K562 (cell line): ENCODE measurements at regions not wholly inside any gene's neighbourhood (a gene's known extent, or its start where the extent isn't known, plus 50 kb on each side); places are given as distances from the start of the nearest gene placed in this dataset.

Experiments
- ATAC-seq: fragments of 200-7000 bp; cut with Tn5 transposase; 3 replicates; pipeline ENCODE4 v1.9.1; 2020; ENCODE audit warnings: moderate library complexity
- BruUV-seq: library from RNA; stranded (reverse); fragments of 400-500 nt; replicated peaks from 2 replicates; lab custom pipeline; 2021; lab: Mats Ljungman, UMichigan
- CTCF ChIA-PET: fragments of 300-600 bp; formaldehyde crosslinking; extraction: SDS; loops from one replicate; lab custom pipeline; 2021; ENCODE audit warnings: low intra/inter-chr PET ratio; lab: Yijun Ruan, JAX
- POLR2A ChIA-PET: fragments of 300-600, 350-650 bp; sonication (Branson Sonifier 250); formaldehyde crosslinking; extraction: SDS; loops from one replicate; lab custom pipeline; 2021; ENCODE audit warnings: antibody characterized with exemption, inconsistent platforms; lab: Yijun Ruan, JAX
- DNase-seq, 4 experiments: peaks; one replicate each; pipeline versions ENCODE4 v3.0.0 to v3.0.0-alpha.2; 2011 to 2018; ENCODE audit warnings: low spot score in 3 of 4, mixed read lengths in 3 of 4; ENCODE audit errors: extremely low read depth in 1 of 4
- FAIRE-seq: peaks from 2 replicates; lab custom pipeline; 2011; peaks lifted over from hg19 to GRCh38; lab: Jason Lieb, UNC
- H2AFZ ChIP-seq: 2 replicates; pipeline ENCODE4 v1.6.0; 2011; ENCODE audit warnings: low read depth, low read length, control low read depth, inconsistent platforms
- H3K27ac ChIP-seq: fragments of 200-600 bp; 3 replicates; pipeline ENCODE4 v1.8.0; 2011; ENCODE audit warnings: low read depth, mild to moderate bottlenecking, control low read depth, inconsistent platforms, low read length, moderate library complexity, mixed read lengths; ENCODE audit errors: extremely low read depth
- H3K27me3 ChIP-seq, 2 experiments: fragments of 300-600 bp in 1 of 2; 2 replicates in 1 of 2; 3 replicates in 1 of 2; pipeline versions ENCODE4 v1.6.0 to v1.8.0; 2011; ENCODE audit warnings: inconsistent platforms in 2 of 2, low read length in 2 of 2, mild to moderate bottlenecking in 1 of 2, mixed read lengths in 1 of 2, moderate library complexity in 1 of 2; ENCODE audit not compliant: control insufficient read depth in 2 of 2, insufficient read depth in 2 of 2
- H3K36me3 ChIP-seq: fragments of 300-600 bp; 3 replicates; pipeline ENCODE4 v1.8.0; 2011; ENCODE audit warnings: mild to moderate bottlenecking, low read length, inconsistent platforms; ENCODE audit not compliant: control insufficient read depth, insufficient read depth
- H3K4me1 ChIP-seq, 2 experiments: fragments of 200-600 bp in 1 of 2; replicated peaks in 1 of 2; 2 replicates in 1 of 2; 3 replicates in 1 of 2; pipeline versions ENCODE4 v1.5.1 to v1.8.0; 2011; ENCODE audit warnings: inconsistent platforms in 2 of 2, low read length in 2 of 2, mild to moderate bottlenecking in 1 of 2, mixed read lengths in 1 of 2, moderate library complexity in 1 of 2; ENCODE audit not compliant: control insufficient read depth in 2 of 2, insufficient read depth in 2 of 2
- H3K4me2 ChIP-seq: 2 replicates; pipeline ENCODE4 v1.6.1; 2011; ENCODE audit warnings: low read length, control low read depth, inconsistent platforms, mixed read lengths; ENCODE audit not compliant: insufficient read depth
- H3K4me3 ChIP-seq: fragments of 200-600 bp; sonication (generic), shearing (Covaris generic); 2 replicates; pipeline ENCODE4 v1.5.1; 2016; ENCODE audit warnings: control low read depth, inconsistent platforms
- H3K79me2 ChIP-seq: fragments of 200-600 bp; 3 replicates; pipeline ENCODE4 v1.8.0; 2011; ENCODE audit warnings: low read length, inconsistent platforms; ENCODE audit not compliant: control insufficient read depth, insufficient read depth
- H3K9ac ChIP-seq, 2 experiments: 2 replicates each; pipeline versions ENCODE4 v1.6.0 to v1.6.1; 2011; ENCODE audit warnings: low read depth in 2 of 2, low read length in 2 of 2, control low read depth in 1 of 2, inconsistent platforms in 1 of 2, mild to moderate bottlenecking in 1 of 2, mixed read lengths in 1 of 2; ENCODE audit not compliant: insufficient read depth in 1 of 2
- H3K9me1 ChIP-seq: one replicate; pipeline ENCODE4 v1.6.0; 2011; ENCODE audit warnings: inconsistent platforms, mild to moderate bottlenecking, low read length, moderate library complexity; ENCODE audit not compliant: control insufficient read depth, insufficient read depth
- H3K9me3 ChIP-seq: replicated peaks from 2 replicates; pipeline ENCODE4 v1.5.1; 2011; ENCODE audit warnings: low read depth, low read length, inconsistent platforms; ENCODE audit not compliant: control insufficient read depth, insufficient read depth
- H4K20me1 ChIP-seq: replicated peaks from 2 replicates; pipeline ENCODE4 v1.6.1; 2011; ENCODE audit warnings: low read length, inconsistent platforms, mixed read lengths; ENCODE audit not compliant: control insufficient read depth, insufficient read depth
- ELK1 ChIP-seq: sonication (generic); formaldehyde crosslinking; IDR thresholded peaks from 2 replicates; pipeline ENCODE4 v1.8.1; 2022; ENCODE audit warnings: missing genetic modification reagents
- FOXA3 ChIP-seq, 2 experiments: fragments of 450-650 bp in 1 of 2; sonication (generic) in 1 of 2; formaldehyde crosslinking; IDR thresholded peaks in 1 of 2; conservative IDR thresholded peaks in 1 of 2; 2 replicates each; pipeline versions ENCODE4 v1.4.0 to v1.8.0; 2020 to 2022; ENCODE audit warnings: mild to moderate bottlenecking in 2 of 2, missing genetic modification reagents in 1 of 2
- NCOA2 ChIP-seq, 2 experiments: fragments of 450-650 bp; IDR thresholded peaks; 2 replicates each; pipeline ENCODE4 v1.6.1; 2018; ENCODE audit warnings: mild to moderate bottlenecking in 2 of 2, moderate library complexity in 1 of 2; ENCODE audit not compliant: partially characterized antibody in 2 of 2
- RFX7 ChIP-seq: fragments of 250-450 bp; sonication (Bioruptor Pico); IDR thresholded peaks from 2 replicates; pipeline ENCODE4 v1.5.1; 2021; ENCODE audit warnings: mild to moderate bottlenecking
- SAFB ChIP-seq: fragments of 200-400 bp; formaldehyde crosslinking; IDR thresholded peaks from 2 replicates; pipeline ENCODE4 v1.6.1; 2017; ENCODE audit warnings: low read depth, low read length, borderline replicate concordance
- SFPQ ChIP-seq: fragments of 200-400 bp; formaldehyde crosslinking; IDR thresholded peaks from 2 replicates; pipeline ENCODE4 v1.6.1; 2017; ENCODE audit warnings: mild to moderate bottlenecking, low read depth, low read length, moderate library complexity
- SLC30A9 ChIP-seq: fragments of 250-450 bp; sonication (Bioruptor Pico); IDR thresholded peaks from 2 replicates; pipeline ENCODE4 v1.8.0; 2022; ENCODE audit warnings: mild to moderate bottlenecking, moderate library complexity
- TRIM28 ChIP-seq: fragments of 450-650 bp; IDR thresholded peaks from 2 replicates; pipeline ENCODE4 v1.6.1; 2017
- ZC3H11A ChIP-seq: IDR thresholded peaks from 2 replicates; pipeline ENCODE4 v1.6.1; 2012; ENCODE audit warnings: low read depth, low read length, improper control_type of control experiment
- ZFPM2 ChIP-seq: fragments of 250-450 bp; sonication (Bioruptor Pico); IDR thresholded peaks from 2 replicates; pipeline ENCODE4 v1.5.1; 2022; ENCODE audit warnings: mild to moderate bottlenecking
- ZNF253 ChIP-seq: fragments of 250-450 bp; sonication (Bioruptor Pico); conservative IDR thresholded peaks from 2 replicates; pipeline ENCODE4 v1.6.1; 2021; ENCODE audit warnings: mild to moderate bottlenecking
- ZNF518B ChIP-seq: fragments of 250-450 bp; sonication (Bioruptor Pico); IDR thresholded peaks from 2 replicates; pipeline ENCODE4 v1.5.0; 2021; ENCODE audit warnings: mild to moderate bottlenecking, moderate library complexity
- ZNF584 ChIP-seq: fragments of 200-800 bp; sonication (Bioruptor generic); IDR thresholded peaks from 2 replicates; pipeline ENCODE4 v1.6.1; 2016; ENCODE audit warnings: low read depth, mild to moderate bottlenecking, missing genetic modification characterization, missing compliant biosample characterization
- ZNF830 ChIP-seq: fragments of 250-450 bp; sonication (Bioruptor Pico); IDR thresholded peaks from 2 replicates; pipeline ENCODE4 v1.5.0; 2021; ENCODE audit warnings: mild to moderate bottlenecking
- WGBS: fragments of 100-300 bp; shearing (Covaris generic); methylation state at CpG from one replicate; pipeline ENCODE4 v1.1.6; 2016; ENCODE audit warnings: low coverage, mixed read lengths; ENCODE audit not compliant: insufficient coverage; ENCODE audit errors: missing lambda C conversion rate; 5-methylcytosine and 5-hydroxymethylcytosine counted together
- in situ Hi-C: fragments of 300-500 bp; cut with MboI; formaldehyde crosslinking; loops from 4 replicates; pipeline ENCODE4 v1.15.0; 2018; ENCODE audit warnings: inconsistent platforms, mixed read lengths
- intact Hi-C: fragments of 100-400 bp; cut with micrococcal nuclease; formaldehyde crosslinking; loops from 2 replicates; pipeline ENCODE4 v1.14.2; 2022
- TF ChIP-seq, protein P1 (sequence below): sonication (generic); formaldehyde crosslinking; IDR thresholded peaks from 2 replicates; pipeline ENCODE4 v1.8.0; 2022; ENCODE audit warnings: mild to moderate bottlenecking, low read depth, missing genetic modification reagents

DNA sequence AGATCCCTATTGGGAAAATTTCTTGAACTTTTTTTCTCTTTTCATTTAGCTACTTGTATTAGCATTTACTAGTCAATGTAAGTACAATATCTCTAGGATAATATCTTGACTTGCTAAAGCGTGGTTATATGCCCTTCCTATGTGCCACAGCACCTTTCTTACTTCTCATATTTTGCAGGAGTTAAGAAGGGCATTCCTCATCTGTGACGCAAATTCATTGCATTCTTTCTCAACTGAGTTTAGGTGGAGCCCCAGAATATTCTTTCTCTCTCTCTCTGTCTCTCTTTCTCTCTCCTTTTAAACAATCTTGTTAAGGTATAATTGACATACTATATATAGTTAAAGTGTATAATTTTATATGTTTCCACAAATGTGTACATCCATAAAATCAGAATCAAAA is 266.1 kb downstream of the RAB38 start:
- DNase-seq: no peak
- ATAC-seq: no peak
- no peak overlapping the region for H3K4me3 ChIP-seq
- WGBS: 0% methylated on average over 2 of the region's 2 CpGs
- FAIRE-seq: no peak
- BruUV-seq: no TSS peak
- ChIA-PET CTCF (no interaction called here), POLR2A (no interaction called here)
- H3K27me3 ChIP-seq: no peaks in the 10 kb centered on the region
- H3K4me2 ChIP-seq: no peak overlapping the region
- no peak overlapping the region for H3K27ac ChIP-seq
- H3K9me1 ChIP-seq: no peaks in the 10 kb centered on the region
- H3K79me2 ChIP-seq: no peaks in the 10 kb centered on the region
- intact Hi-C loops (no loop called here), in situ Hi-C loops (no loop called here)
- H3K4me1 ChIP-seq: no peaks in the 10 kb centered on the region
- H3K9me3 ChIP-seq: no peaks in the 10 kb centered on the region
- H2AFZ ChIP-seq: no peak overlapping the region
- H3K36me3 ChIP-seq: no peaks in the 10 kb centered on the region
- H3K9ac ChIP-seq: no peak overlapping the region
- H4K20me1 ChIP-seq: no peaks in the 10 kb centered on the region
- TF ChIP-seq ZNF584 (CRISPR knock-in tag): no peak
- TF ChIP-seq SFPQ: no peak
- TF ChIP-seq NCOA2 (IDR thresholded peaks at IDR 0.05; ENCODE audit: partially characterized antibody in 2 of 2): no peak
- no peak for TF ChIP-seq ZNF830 (CRISPR knock-in tag)
- no peak for TF ChIP-seq ELK1 (CRISPR knock-in tag)
- TF ChIP-seq TRIM28: no peak
- no peak for TF ChIP-seq SLC30A9
- no peak for TF ChIP-seq ZNF253 (CRISPR knock-in tag)
- TF ChIP-seq SAFB: no peak
- TF ChIP-seq, protein P1, sequence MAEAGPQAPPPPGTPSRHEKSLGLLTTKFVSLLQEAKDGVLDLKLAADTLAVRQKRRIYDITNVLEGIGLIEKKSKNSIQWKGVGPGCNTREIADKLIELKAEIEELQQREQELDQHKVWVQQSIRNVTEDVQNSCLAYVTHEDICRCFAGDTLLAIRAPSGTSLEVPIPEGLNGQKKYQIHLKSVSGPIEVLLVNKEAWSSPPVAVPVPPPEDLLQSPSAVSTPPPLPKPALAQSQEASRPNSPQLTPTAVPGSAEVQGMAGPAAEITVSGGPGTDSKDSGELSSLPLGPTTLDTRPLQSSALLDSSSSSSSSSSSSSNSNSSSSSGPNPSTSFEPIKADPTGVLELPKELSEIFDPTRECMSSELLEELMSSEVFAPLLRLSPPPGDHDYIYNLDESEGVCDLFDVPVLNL (CRISPR knock-in tag): no peak
- no peak for TF ChIP-seq FOXA3 (CRISPR knock-in tag; conservative IDR thresholded peaks at IDR 0.05 in 1 of 2, IDR thresholded peaks at IDR 0.05 in 1 of 2)
- TF ChIP-seq ZNF518B (CRISPR knock-in tag): no peak
- TF ChIP-seq ZFPM2 (CRISPR knock-in tag): no peak
- TF ChIP-seq ZC3H11A: no peak
- TF ChIP-seq RFX7 (CRISPR knock-in tag): no peak
